Liver (tissue), 2 donors: ENCODE measurements at regions not wholly inside any gene's neighbourhood (a gene's known extent, or its start where the extent isn't known, plus 50 kb on each side); places are given as distances from the start of the nearest gene placed in this dataset.

Experiments used
- YY1 ChIP-seq: IDR thresholded peaks from 2 replicates; pipeline ENCODE4 v1.6.1; 2016; ENCODE audit warnings: antibody characterized with exemption, mild to moderate bottlenecking
- TF ChIP-seq, protein P1 (sequence below): fragments of 150-350 bp; IDR thresholded peaks from 2 replicates; pipeline ENCODE4 v1.5.1; 2017; ENCODE audit warnings: improper control_type of control experiment, low read depth, low read length; ENCODE audit not compliant: missing input control
- TF ChIP-seq, protein P2 (sequence below): IDR thresholded peaks from 2 replicates; pipeline ENCODE4 v1.6.1; 2016; ENCODE audit warnings: antibody characterized with exemption, mild to moderate bottlenecking
- donor health status: healthy.

DNA sequence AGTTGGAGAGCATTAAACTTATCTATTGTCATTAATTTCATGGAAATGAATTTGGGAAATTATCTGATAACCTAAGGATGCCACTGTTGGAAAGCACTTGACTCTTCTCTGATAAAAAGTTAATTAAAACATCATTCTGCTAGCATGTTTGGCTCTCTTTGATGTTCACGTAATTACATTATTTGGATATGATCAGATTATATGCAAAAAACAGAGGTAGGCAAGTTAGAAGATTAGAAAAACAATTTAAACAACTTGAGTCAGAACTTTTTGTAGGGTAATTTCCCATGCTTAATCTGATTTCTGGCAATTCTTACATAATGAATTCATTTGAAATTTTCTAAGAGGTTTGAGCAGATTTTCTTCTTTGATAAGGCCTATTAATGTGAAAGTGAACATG lies 882.9 kb downstream of the TRAM1L1 start:
- TF ChIP-seq, protein P1, sequence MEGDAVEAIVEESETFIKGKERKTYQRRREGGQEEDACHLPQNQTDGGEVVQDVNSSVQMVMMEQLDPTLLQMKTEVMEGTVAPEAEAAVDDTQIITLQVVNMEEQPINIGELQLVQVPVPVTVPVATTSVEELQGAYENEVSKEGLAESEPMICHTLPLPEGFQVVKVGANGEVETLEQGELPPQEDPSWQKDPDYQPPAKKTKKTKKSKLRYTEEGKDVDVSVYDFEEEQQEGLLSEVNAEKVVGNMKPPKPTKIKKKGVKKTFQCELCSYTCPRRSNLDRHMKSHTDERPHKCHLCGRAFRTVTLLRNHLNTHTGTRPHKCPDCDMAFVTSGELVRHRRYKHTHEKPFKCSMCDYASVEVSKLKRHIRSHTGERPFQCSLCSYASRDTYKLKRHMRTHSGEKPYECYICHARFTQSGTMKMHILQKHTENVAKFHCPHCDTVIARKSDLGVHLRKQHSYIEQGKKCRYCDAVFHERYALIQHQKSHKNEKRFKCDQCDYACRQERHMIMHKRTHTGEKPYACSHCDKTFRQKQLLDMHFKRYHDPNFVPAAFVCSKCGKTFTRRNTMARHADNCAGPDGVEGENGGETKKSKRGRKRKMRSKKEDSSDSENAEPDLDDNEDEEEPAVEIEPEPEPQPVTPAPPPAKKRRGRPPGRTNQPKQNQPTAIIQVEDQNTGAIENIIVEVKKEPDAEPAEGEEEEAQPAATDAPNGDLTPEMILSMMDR: no peak
- TF ChIP-seq, protein P2, sequence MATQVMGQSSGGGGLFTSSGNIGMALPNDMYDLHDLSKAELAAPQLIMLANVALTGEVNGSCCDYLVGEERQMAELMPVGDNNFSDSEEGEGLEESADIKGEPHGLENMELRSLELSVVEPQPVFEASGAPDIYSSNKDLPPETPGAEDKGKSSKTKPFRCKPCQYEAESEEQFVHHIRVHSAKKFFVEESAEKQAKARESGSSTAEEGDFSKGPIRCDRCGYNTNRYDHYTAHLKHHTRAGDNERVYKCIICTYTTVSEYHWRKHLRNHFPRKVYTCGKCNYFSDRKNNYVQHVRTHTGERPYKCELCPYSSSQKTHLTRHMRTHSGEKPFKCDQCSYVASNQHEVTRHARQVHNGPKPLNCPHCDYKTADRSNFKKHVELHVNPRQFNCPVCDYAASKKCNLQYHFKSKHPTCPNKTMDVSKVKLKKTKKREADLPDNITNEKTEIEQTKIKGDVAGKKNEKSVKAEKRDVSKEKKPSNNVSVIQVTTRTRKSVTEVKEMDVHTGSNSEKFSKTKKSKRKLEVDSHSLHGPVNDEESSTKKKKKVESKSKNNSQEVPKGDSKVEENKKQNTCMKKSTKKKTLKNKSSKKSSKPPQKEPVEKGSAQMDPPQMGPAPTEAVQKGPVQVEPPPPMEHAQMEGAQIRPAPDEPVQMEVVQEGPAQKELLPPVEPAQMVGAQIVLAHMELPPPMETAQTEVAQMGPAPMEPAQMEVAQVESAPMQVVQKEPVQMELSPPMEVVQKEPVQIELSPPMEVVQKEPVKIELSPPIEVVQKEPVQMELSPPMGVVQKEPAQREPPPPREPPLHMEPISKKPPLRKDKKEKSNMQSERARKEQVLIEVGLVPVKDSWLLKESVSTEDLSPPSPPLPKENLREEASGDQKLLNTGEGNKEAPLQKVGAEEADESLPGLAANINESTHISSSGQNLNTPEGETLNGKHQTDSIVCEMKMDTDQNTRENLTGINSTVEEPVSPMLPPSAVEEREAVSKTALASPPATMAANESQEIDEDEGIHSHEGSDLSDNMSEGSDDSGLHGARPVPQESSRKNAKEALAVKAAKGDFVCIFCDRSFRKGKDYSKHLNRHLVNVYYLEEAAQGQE: no peak
- no peak for TF ChIP-seq YY1
